ENCODE measurements at regions not wholly inside any gene's neighbourhood (a gene's known extent, or its start where the extent isn't known, plus 50 kb on each side); places are given as distances from the start of the nearest gene placed in this dataset.
"Not testable (repeated sequence)": the region's sequence is repeated elsewhere in the genome, so short reads cannot be mapped to it uniquely, and the experiment has no call there.

DNA sequence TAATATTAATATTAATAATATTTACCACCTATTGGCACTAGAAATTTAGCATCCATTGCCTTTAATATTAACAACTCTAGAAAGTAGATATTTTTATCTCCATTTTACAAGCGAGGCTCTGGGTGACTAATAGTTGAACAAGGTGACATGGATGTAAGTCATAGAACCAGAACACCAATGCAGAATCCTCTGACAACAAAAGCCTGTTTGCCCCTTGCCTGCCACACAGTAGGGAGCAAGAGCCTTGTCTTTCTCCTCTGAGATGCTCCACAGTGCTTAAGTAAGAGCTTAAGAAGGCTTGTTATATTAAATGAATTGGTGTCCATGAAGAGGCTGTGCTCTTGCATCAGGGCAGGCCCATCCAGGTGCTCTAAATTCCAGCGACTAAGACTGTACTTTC is 51.2 kb upstream of the LBX1 start:
- Histone ChIP-seq H3K27me3 (ENCODE audit: control insufficient read depth in 1 of 2, insufficient read depth in 2 of 2, low read length in 1 of 2) (no peaks in the 10 kb centered on the region), H3K4me1 (ENCODE audit: control insufficient read depth in 1 of 2, insufficient read depth in 2 of 2, low read length in 2 of 2) (no peaks in the 10 kb centered on the region)
- WGBS, 2 donors, result 85 to 96% methylated on average over 2 of the region's 2 CpGs

DNA sequence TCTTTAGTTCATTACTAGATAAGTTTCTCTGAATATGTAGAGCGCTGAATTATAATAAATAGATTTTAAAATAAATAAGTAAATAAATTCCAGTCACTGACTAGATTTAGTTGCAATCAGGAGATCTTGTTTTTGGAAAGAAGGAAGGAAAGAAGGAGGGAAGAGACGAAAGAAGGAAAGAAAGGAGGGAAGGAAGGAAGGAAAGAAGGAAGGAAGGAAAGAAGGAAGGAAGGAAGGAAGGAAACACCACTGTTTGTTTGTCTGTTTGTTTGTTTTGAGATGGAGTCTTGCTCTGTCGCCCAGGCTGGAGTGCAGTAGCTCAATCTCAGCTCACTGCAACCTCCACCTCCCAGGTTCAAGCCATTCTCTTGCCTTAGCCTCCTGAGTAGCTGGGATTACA is 51.7 kb upstream of the LBX1 start:
- 95 to 97% methylated on average over 3 of the region's 3 CpGs for WGBS, 2 donors
- ATAC-seq (ENCODE audit: low FRiP score); DNase-seq; H3K9me3 ChIP-seq (ENCODE audit: control insufficient read depth, low read length); H3K27ac ChIP-seq (ENCODE audit: low read depth in 1 of 2, low read length in 2 of 2); H3K4me3 ChIP-seq (ENCODE audit: low read length in 2 of 2); H3K27me3 ChIP-seq (ENCODE audit: control insufficient read depth in 1 of 2, insufficient read depth in 2 of 2, low read length in 1 of 2); H3K4me1 ChIP-seq (ENCODE audit: control insufficient read depth in 1 of 2, insufficient read depth in 2 of 2, low read length in 2 of 2); intact Hi-C loops (cut with DNase I); H3K36me3 ChIP-seq (ENCODE audit: control insufficient read depth in 1 of 2, insufficient read depth in 2 of 2, low read length in 1 of 2): not testable (repeated sequence)

More for the DNA sequence above, 51.2 kb upstream of the LBX1 start:
- intact Hi-C loops (cut with DNase I), result no loop called here
- ATAC-seq (ENCODE audit: low FRiP score), result no peak
- H3K36me3 ChIP-seq (ENCODE audit: control insufficient read depth in 1 of 2, insufficient read depth in 2 of 2, low read length in 1 of 2), result no peaks in the 10 kb centered on the region
- H3K27ac ChIP-seq (ENCODE audit: low read depth in 1 of 2, low read length in 2 of 2), result no peak overlapping the region
- H3K9me3 ChIP-seq (ENCODE audit: control insufficient read depth, low read length), result no peaks in the 10 kb centered on the region
- DNase-seq, result no peak
- no peak overlapping the region for H3K4me3 ChIP-seq (ENCODE audit: low read length in 2 of 2)

- 87 to 95% methylated on average over 2 of the region's 2 CpGs for whole genome bisulfite sequencing, 2 donors
- Histone ChIP-seq H3K4me3 (ENCODE audit: low read length in 2 of 2) (no peak overlapping the region), H3K9me3 (ENCODE audit: control insufficient read depth, low read length) (no peaks in the 10 kb centered on the region), H3K27me3 (ENCODE audit: control insufficient read depth in 1 of 2, insufficient read depth in 2 of 2, low read length in 1 of 2) (no peaks in the 10 kb centered on the region), H3K4me1 (ENCODE audit: control insufficient read depth in 1 of 2, insufficient read depth in 2 of 2, low read length in 2 of 2) (no peaks in the 10 kb centered on the region), H3K36me3 (ENCODE audit: control insufficient read depth in 1 of 2, insufficient read depth in 2 of 2, low read length in 1 of 2) (no peaks in the 10 kb centered on the region), H3K27ac (ENCODE audit: low read depth in 1 of 2, low read length in 2 of 2) (no peak overlapping the region)
- ATAC-seq (ENCODE audit: low FRiP score), result no peak
- DNase-seq, result no peak
- intact Hi-C loops (cut with DNase I), result no loop called here
These were observed 53.7 kb upstream of the LBX1 start for GRCh38 chr10:101282947-101283346.

DNA sequence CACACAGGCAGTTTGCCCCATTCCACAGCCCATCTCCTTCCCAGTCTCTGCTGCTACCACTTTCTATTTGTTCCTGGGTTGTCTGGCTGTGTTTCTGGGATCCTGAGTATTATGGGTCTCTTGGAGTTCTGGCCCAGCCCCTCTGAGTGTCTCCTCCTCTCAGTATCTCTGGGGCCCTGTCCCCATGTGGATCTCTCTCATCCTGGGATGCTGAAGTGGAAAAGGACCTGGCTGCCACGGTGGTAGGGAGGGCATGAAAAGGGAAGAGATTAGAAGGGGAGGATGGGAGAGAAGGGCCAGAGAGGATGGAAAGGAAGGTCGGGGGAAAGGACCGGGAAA is 54.5 kb upstream of the LBX1 start:
- 5 to 6% methylated on average over 3 of the region's 3 CpGs for WGBS, 2 donors
- Histone ChIP-seq H3K36me3 (ENCODE audit: control insufficient read depth in 1 of 2, insufficient read depth in 2 of 2, low read length in 1 of 2) (no peaks in the 10 kb centered on the region), H3K4me3 (ENCODE audit: low read length in 2 of 2) (no peak overlapping the region), H3K4me1 (ENCODE audit: control insufficient read depth in 1 of 2, insufficient read depth in 2 of 2, low read length in 2 of 2) (no peaks in the 10 kb centered on the region), H3K9me3 (ENCODE audit: control insufficient read depth, low read length) (no peaks in the 10 kb centered on the region), H3K27ac (ENCODE audit: low read depth in 1 of 2, low read length in 2 of 2) (no peak overlapping the region), H3K27me3 (ENCODE audit: control insufficient read depth in 1 of 2, insufficient read depth in 2 of 2, low read length in 1 of 2) (no peaks in the 10 kb centered on the region)
- ATAC-seq (ENCODE audit: low FRiP score), result no peak
- DNase-seq, result no peak
- intact Hi-C loops (cut with DNase I), result no loop called here

- intact Hi-C loops (cut with DNase I), result no loop called here
- Histone ChIP-seq H3K9me3 (ENCODE audit: control insufficient read depth, low read length) (no peaks in the 10 kb centered on the region), H3K27me3 (ENCODE audit: control insufficient read depth in 1 of 2, insufficient read depth in 2 of 2, low read length in 1 of 2) (no peaks in the 10 kb centered on the region), H3K4me3 (ENCODE audit: low read length in 2 of 2) (no peak overlapping the region), H3K4me1 (ENCODE audit: control insufficient read depth in 1 of 2, insufficient read depth in 2 of 2, low read length in 2 of 2) (no peaks in the 10 kb centered on the region), H3K36me3 (ENCODE audit: control insufficient read depth in 1 of 2, insufficient read depth in 2 of 2, low read length in 1 of 2) (no peaks in the 10 kb centered on the region), H3K27ac (ENCODE audit: low read depth in 1 of 2, low read length in 2 of 2) (no peak overlapping the region)
- WGBS, 2 donors, result 5 to 7% methylated on average over 50 to 54 of the region's 54 CpGs
- ATAC-seq (ENCODE audit: low FRiP score), result no peak
- no peak for DNase-seq
These were observed 55.0 kb upstream of the LBX1 start for GRCh38 chr10:101284101-101284743.

- no peak for DNase-seq
- Histone ChIP-seq H3K4me3 (ENCODE audit: low read length in 2 of 2) (no peak overlapping the region), H3K9me3 (ENCODE audit: control insufficient read depth, low read length) (no peaks in the 10 kb centered on the region), H3K4me1 (ENCODE audit: control insufficient read depth in 1 of 2, insufficient read depth in 2 of 2, low read length in 2 of 2) (no peaks in the 10 kb centered on the region), H3K27ac (ENCODE audit: low read depth in 1 of 2, low read length in 2 of 2) (no peak overlapping the region), H3K36me3 (ENCODE audit: control insufficient read depth in 1 of 2, insufficient read depth in 2 of 2, low read length in 1 of 2) (no peaks in the 10 kb centered on the region), H3K27me3 (ENCODE audit: control insufficient read depth in 1 of 2, insufficient read depth in 2 of 2, low read length in 1 of 2) (no peaks in the 10 kb centered on the region)
- no peak for ATAC-seq (ENCODE audit: low FRiP score)
- intact Hi-C loops (cut with DNase I), result no loop called here
- WGBS, 2 donors, result 52 to 63% methylated on average over 7 of the region's 7 CpGs
These were observed 55.6 kb upstream of the LBX1 start for GRCh38 chr10:101284744-101285463.

GRCh38 chr10:101285519-101286070 is 56.3 kb upstream of the LBX1 start:
- intact Hi-C loops (cut with DNase I), result no loop called here
- Histone ChIP-seq H3K27ac (ENCODE audit: low read depth in 1 of 2, low read length in 2 of 2) (no peak overlapping the region), H3K4me1 (ENCODE audit: control insufficient read depth in 1 of 2, insufficient read depth in 2 of 2, low read length in 2 of 2) (no peaks in the 10 kb centered on the region), H3K9me3 (ENCODE audit: control insufficient read depth, low read length) (no peaks in the 10 kb centered on the region), H3K4me3 (ENCODE audit: low read length in 2 of 2) (no peak overlapping the region), H3K27me3 (ENCODE audit: control insufficient read depth in 1 of 2, insufficient read depth in 2 of 2, low read length in 1 of 2) (no peaks in the 10 kb centered on the region), H3K36me3 (ENCODE audit: control insufficient read depth in 1 of 2, insufficient read depth in 2 of 2, low read length in 1 of 2) (no peaks in the 10 kb centered on the region)
- ATAC-seq (ENCODE audit: low FRiP score) (no peak), DNase-seq (no peak)
- WGBS, 2 donors, result 11 to 22% methylated on average over 14 to 15 of the region's 15 CpGs

- Histone ChIP-seq H3K36me3 (ENCODE audit: control insufficient read depth in 1 of 2, insufficient read depth in 2 of 2, low read length in 1 of 2) (no peaks in the 10 kb centered on the region), H3K27ac (ENCODE audit: low read depth in 1 of 2, low read length in 2 of 2) (no peak overlapping the region), H3K4me3 (ENCODE audit: low read length in 2 of 2) (no peak overlapping the region), H3K4me1 (ENCODE audit: control insufficient read depth in 1 of 2, insufficient read depth in 2 of 2, low read length in 2 of 2) (no peaks in the 10 kb centered on the region), H3K27me3 (ENCODE audit: control insufficient read depth in 1 of 2, insufficient read depth in 2 of 2, low read length in 1 of 2) (no peaks in the 10 kb centered on the region), H3K9me3 (ENCODE audit: control insufficient read depth, low read length) (no peaks in the 10 kb centered on the region)
- WGBS, 2 donors, result 53 to 57% methylated on average over 12 of the region's 12 CpGs
- DNase-seq (no peak), ATAC-seq (ENCODE audit: low FRiP score) (no peak)
- intact Hi-C loops (cut with DNase I), result no loop called here
These were observed 57.2 kb upstream of the LBX1 start for GRCh38 chr10:101286248-101287046.
